Lower leg skin (tissue), 3 donors: ENCODE measurements at regions not wholly inside any gene's neighbourhood (a gene's known extent, or its start where the extent isn't known, plus 50 kb on each side); places are given as distances from the start of the nearest gene placed in this dataset.

Experiments
- CTCF ChIP-seq, 3 donors: fragments of 450-650 bp; IDR thresholded peaks; one replicate each; pipeline ENCODE4 v1.5.1; 2016; ENCODE audit warnings: antibody characterized with exemption in 3 of 3, mild to moderate bottlenecking in 3 of 3, moderate library complexity in 2 of 3
- POLR2A ChIP-seq, 2 donors: fragments of 450-650 bp; IDR thresholded peaks; one replicate each; pipeline ENCODE4 v1.6.1; 2016 to 2017; ENCODE audit warnings: antibody characterized with exemption in 2 of 2, mild to moderate bottlenecking in 1 of 2, moderate library complexity in 1 of 2

- TF ChIP-seq CTCF (IDR thresholded peaks at IDR 0.05) (no peak), POLR2A (IDR thresholded peaks at IDR 0.05) (no peak)
Measured at GRCh38 chr15:87429754-87430153, 826.8 kb downstream of the NTRK3 start.
